Breast epithelium (tissue), 4 donors: ENCODE measurements at regions not wholly inside any gene's neighbourhood (a gene's known extent, or its start where the extent isn't known, plus 50 kb on each side); places are given as distances from the start of the nearest gene placed in this dataset.

ENCODE experiments used
- DNase-seq, 2 donors: peaks; one replicate each; pipeline ENCODE4 v3.0.0-alpha.2; 2019; ENCODE audit warnings: low spot score in 2 of 2
- H3K27ac ChIP-seq, 2 donors: fragments of 200-600 bp; sonication (generic) in 1 of 2; one replicate each; pipeline ENCODE4 v1.5.1; 2016 to 2019; ENCODE audit warnings: mild to moderate bottlenecking in 1 of 2
- H3K27me3 ChIP-seq, 2 donors: fragments of 200-600 bp; sonication (generic) in 1 of 2; one replicate each; pipeline versions ENCODE4 v1.5.1 to v1.6.0; 2017 to 2019; ENCODE audit warnings: control low read depth in 1 of 2, mild to moderate bottlenecking in 1 of 2
- H3K36me3 ChIP-seq: fragments of 200-600 bp; one replicate; pipeline ENCODE4 v1.5.1; 2019
- H3K4me1 ChIP-seq, 2 donors: fragments of 200-600 bp; sonication (generic); one replicate each; pipeline ENCODE4 v1.5.1; 2016 to 2019; ENCODE audit warnings: control low read depth in 1 of 2
- H3K4me3 ChIP-seq, 3 donors: fragments of 200-600 bp; sonication (generic); 1 replicate in 2 of 3; 2 replicates in 1 of 3; pipeline ENCODE4 v1.5.1; 2016 to 2019; ENCODE audit warnings: mild to moderate bottlenecking in 3 of 3, moderate library complexity in 2 of 3
- H3K9me3 ChIP-seq, 2 donors: fragments of 200-600 bp; sonication (generic) in 1 of 2; one replicate each; pipeline ENCODE4 v1.5.1; 2016 to 2019; ENCODE audit warnings: control low read depth in 1 of 2
- CTCF ChIP-seq, 3 donors: fragments of 450-650 bp; IDR thresholded peaks; one replicate each; pipeline ENCODE4 v1.5.1; 2016 to 2017; ENCODE audit warnings: antibody characterized with exemption in 3 of 3, mild to moderate bottlenecking in 3 of 3, moderate library complexity in 3 of 3
- POLR2A ChIP-seq: fragments of 450-650 bp; IDR thresholded peaks from one replicate; pipeline ENCODE4 v1.6.1; 2016; ENCODE audit warnings: antibody characterized with exemption, mild to moderate bottlenecking, moderate library complexity
- POLR2AphosphoS5 ChIP-seq, 3 donors: sonication (generic); formaldehyde crosslinking; IDR thresholded peaks; one replicate each; pipeline ENCODE4 v1.6.1; 2017; ENCODE audit warnings: antibody characterized with exemption in 3 of 3
- intact Hi-C: fragments of 100-400 bp; cut with DNase I; formaldehyde crosslinking; loops from one replicate; pipeline ENCODE4 v1.15.1; 2023; ENCODE audit warnings: low total_unique reads

- H3K4me1 ChIP-seq, result no peaks in the 10 kb centered on the region
- no peaks in the 10 kb centered on the region for H3K36me3 ChIP-seq
- no peak overlapping the region for H3K4me3 ChIP-seq
- H3K27ac ChIP-seq, result no peak overlapping the region
- no peak for TF ChIP-seq POLR2A
- no peak for TF ChIP-seq CTCF (IDR thresholded peaks at IDR 0.05)
- no peak for TF ChIP-seq POLR2AphosphoS5 (IDR thresholded peaks at IDR 0.05)
- DNase-seq, result no peak
- H3K27me3 ChIP-seq, result no peaks in the 10 kb centered on the region
- H3K9me3 ChIP-seq, result no peaks in the 10 kb centered on the region
- intact Hi-C loops, result no loop called here
Observed at GRCh38 chr7:97680622-97681021, 51.3 kb upstream of the TAC1 start.
